ENCODE measurements at regions not wholly inside any gene's neighbourhood (a gene's known extent, or its start where the extent isn't known, plus 50 kb on each side); places are given as distances from the start of the nearest gene placed in this dataset.
"Not testable (repeated sequence)": the region's sequence is repeated elsewhere in the genome, so short reads cannot be mapped to it uniquely, and the experiment has no call there.

DNA sequence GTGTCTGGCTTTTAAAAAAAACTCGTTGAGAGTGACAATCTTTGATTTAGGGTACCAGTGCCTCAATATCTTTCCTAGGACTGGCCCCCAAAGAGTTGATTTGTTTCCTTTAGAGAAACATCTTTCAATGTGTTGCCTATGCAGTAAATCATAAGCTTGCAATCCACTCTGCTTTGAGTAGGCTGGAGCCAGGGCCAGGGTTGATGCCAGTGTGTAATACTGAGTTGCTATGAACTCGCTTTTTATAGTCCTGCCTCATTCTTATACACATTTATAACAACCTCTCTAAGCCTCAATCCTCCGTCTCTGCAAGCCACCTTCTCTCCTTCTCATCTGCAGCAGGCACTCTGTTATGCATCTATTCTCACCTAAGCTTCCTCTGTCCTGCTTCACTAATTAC lies 674.9 kb upstream of the POM121L12 start:
- ATAC-seq (ENCODE audit: insufficient number of reproducible peaks, low FRiP score, low read depth) (no peak), DNase-seq (ENCODE audit: low spot score) (no peak)
- H3K27me3 ChIP-seq (replicated peaks; ENCODE audit: insufficient read depth): no peaks in the 10 kb centered on the region
- TF ChIP-seq, protein P1, sequence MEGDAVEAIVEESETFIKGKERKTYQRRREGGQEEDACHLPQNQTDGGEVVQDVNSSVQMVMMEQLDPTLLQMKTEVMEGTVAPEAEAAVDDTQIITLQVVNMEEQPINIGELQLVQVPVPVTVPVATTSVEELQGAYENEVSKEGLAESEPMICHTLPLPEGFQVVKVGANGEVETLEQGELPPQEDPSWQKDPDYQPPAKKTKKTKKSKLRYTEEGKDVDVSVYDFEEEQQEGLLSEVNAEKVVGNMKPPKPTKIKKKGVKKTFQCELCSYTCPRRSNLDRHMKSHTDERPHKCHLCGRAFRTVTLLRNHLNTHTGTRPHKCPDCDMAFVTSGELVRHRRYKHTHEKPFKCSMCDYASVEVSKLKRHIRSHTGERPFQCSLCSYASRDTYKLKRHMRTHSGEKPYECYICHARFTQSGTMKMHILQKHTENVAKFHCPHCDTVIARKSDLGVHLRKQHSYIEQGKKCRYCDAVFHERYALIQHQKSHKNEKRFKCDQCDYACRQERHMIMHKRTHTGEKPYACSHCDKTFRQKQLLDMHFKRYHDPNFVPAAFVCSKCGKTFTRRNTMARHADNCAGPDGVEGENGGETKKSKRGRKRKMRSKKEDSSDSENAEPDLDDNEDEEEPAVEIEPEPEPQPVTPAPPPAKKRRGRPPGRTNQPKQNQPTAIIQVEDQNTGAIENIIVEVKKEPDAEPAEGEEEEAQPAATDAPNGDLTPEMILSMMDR (IDR thresholded peaks at IDR 0.05): no peak
- H3K36me3 ChIP-seq: no peaks in the 10 kb centered on the region
- peaks cover 0 to 11% of the 10 kb centered on the region in 2 donors for H3K4me1 ChIP-seq (ENCODE audit: control insufficient read depth in 1 of 2, low read depth in 2 of 2)
- H3K9me3 ChIP-seq: no peaks in the 10 kb centered on the region
- H3K4me3 ChIP-seq: no peak overlapping the region
- no peak overlapping the region for H3K27ac ChIP-seq

DNA sequence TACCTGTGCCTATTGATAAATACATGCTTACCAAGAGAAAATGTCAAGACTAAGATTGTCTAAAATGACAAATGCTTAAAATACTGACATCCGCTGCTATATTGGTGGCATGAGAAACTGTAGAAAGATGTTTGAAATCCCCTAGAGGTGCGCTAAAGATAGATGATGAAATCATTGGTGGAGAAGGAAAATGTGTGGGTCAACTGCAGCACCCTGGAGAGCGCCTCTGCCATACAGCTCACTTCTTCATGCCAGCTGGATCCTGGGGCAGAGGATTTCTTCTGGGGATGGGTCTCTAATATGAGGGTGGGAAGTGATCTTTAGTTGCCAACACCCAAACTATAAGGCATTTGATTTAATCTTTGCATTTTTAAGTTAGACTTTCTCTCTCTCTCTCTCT lies 680.4 kb upstream of the POM121L12 start:
- peaks cover 0 to 11% of the 10 kb centered on the region in 2 donors for H3K4me1 ChIP-seq (ENCODE audit: control insufficient read depth in 1 of 2, low read depth in 2 of 2)
- DNase-seq (ENCODE audit: low spot score) (no peak), ATAC-seq (ENCODE audit: insufficient number of reproducible peaks, low FRiP score, low read depth) (no peak)
- no peaks in the 10 kb centered on the region for H3K9me3 ChIP-seq
- TF ChIP-seq, protein P1 (IDR thresholded peaks at IDR 0.05): no peak
- H3K27ac ChIP-seq: no peak overlapping the region
- H3K36me3 ChIP-seq: no peaks in the 10 kb centered on the region
- no peak overlapping the region for H3K4me3 ChIP-seq
- H3K27me3 ChIP-seq (replicated peaks; ENCODE audit: insufficient read depth): no peaks in the 10 kb centered on the region

DNA sequence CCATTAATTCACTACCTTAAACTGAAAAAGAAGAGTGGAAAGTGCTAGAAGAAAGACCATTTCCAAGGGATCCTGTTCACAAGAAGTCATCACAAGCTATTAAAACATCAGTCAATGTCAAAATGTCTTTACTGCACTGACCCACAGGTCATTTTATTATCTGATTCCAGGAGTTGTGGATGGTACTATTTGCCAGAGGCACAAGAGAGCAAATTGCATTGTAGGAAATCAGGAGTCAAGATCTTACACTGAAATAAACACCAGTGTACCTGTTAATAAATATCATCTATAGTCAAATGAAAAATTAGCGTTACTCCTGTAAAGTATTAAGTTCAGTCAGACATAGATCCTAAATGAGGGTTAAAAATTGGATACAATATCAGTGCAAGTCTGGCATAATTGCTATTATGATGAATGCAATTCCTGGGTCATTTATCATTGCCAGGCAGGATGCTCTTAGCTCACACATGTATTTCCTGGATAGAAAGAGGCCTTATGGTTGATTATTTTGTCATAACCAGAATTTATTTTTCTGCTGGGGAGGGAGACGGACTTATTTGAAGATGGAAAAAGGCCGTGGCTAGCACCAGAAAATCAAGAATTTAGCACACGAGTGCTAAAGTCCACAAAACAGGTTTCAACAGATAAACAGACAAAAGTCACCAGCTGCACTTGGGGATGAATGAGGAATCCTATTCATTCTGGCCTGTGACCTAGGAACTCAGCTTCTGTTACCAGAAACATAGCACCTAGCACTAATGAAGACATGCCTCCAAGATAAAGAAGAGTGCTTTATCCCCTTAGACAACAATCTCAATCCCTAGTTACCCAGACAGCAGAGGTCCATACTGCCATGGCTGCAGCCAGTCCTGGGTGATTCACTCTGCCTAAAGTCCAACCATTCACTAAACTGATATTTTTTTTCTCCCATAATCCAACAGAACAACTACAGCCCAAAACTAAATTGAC lies 683.1 kb upstream of the POM121L12 start:
- DNase-seq (ENCODE audit: low spot score): no peak
- Histone ChIP-seq H3K9me3 (no peaks in the 10 kb centered on the region), H3K4me3 (no peak overlapping the region), H3K36me3 (no peaks in the 10 kb centered on the region), H3K27me3 (replicated peaks; ENCODE audit: insufficient read depth) (no peaks in the 10 kb centered on the region), H3K27ac (no peak overlapping the region), H3K4me1 (ENCODE audit: control insufficient read depth in 1 of 2, low read depth in 2 of 2) (peaks cover 0 to 10% of the 10 kb centered on the region in 2 donors)
- TF ChIP-seq, protein P1 (IDR thresholded peaks at IDR 0.05): no peak
- ATAC-seq (ENCODE audit: insufficient number of reproducible peaks, low FRiP score, low read depth): no peak

DNA sequence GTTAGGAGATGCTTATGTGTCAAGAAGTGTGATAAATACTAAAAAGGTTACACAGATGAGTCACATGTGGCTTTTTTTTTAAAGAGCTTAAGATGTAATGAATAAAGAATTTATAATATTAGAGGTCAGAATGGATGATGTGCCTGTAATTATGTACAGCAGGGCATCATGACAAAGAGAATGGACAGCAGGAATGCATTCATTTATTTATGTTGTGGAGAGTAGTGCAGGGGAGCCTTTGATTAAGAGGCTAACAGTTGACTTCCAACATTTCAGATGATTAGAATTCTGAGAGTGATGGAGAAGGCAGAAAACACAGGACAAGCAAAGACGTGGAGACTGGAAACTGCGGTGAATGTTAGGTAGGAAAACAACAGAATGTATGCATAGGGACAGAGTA lies 691.4 kb upstream of the POM121L12 start:
- TF ChIP-seq, protein P1 (IDR thresholded peaks at IDR 0.05): no peak

DNA sequence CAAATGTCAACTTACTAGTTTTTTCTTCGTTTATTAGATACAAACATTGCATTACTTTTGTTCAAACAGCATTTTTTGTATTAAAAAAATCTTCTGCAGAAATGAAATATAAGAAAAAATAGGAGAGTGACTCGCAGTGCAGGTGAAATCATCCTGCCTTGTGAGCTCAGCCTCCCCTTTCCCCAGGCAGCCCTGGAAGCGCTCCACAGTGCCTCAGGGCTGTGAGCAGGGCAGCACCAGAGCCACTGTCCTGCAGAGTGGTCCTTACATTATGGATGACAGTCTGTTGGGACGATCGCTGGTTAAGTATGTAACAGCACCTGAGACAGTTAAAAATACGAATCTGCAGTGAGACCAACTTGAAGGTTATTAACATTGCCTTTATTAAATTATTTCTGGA lies 695.4 kb upstream of the POM121L12 start:
- no peak overlapping the region for H3K4me3 ChIP-seq
- no peak overlapping the region for H3K27ac ChIP-seq
- ATAC-seq (ENCODE audit: insufficient number of reproducible peaks, low FRiP score, low read depth) (no peak), DNase-seq (ENCODE audit: low spot score) (no peak)
- no peaks in the 10 kb centered on the region for H3K9me3 ChIP-seq
- no peaks in the 10 kb centered on the region for H3K27me3 ChIP-seq (replicated peaks; ENCODE audit: insufficient read depth)
- no peaks in the 10 kb centered on the region for H3K4me1 ChIP-seq (ENCODE audit: control insufficient read depth in 1 of 2, low read depth in 2 of 2)
- TF ChIP-seq, protein P1 (IDR thresholded peaks at IDR 0.05): no peak
- H3K36me3 ChIP-seq: no peaks in the 10 kb centered on the region

More for the DNA sequence above, 691.4 kb upstream of the POM121L12 start:
- H3K4me3 ChIP-seq: no peak overlapping the region
- no peaks in the 10 kb centered on the region for H3K36me3 ChIP-seq
- H3K27me3 ChIP-seq (replicated peaks; ENCODE audit: insufficient read depth): no peaks in the 10 kb centered on the region
- no peaks in the 10 kb centered on the region for H3K9me3 ChIP-seq
- DNase-seq (ENCODE audit: low spot score) (no peak), ATAC-seq (ENCODE audit: insufficient number of reproducible peaks, low FRiP score, low read depth) (no peak)
- H3K27ac ChIP-seq: no peak overlapping the region
- no peaks in the 10 kb centered on the region for H3K4me1 ChIP-seq (ENCODE audit: control insufficient read depth in 1 of 2, low read depth in 2 of 2)

DNA sequence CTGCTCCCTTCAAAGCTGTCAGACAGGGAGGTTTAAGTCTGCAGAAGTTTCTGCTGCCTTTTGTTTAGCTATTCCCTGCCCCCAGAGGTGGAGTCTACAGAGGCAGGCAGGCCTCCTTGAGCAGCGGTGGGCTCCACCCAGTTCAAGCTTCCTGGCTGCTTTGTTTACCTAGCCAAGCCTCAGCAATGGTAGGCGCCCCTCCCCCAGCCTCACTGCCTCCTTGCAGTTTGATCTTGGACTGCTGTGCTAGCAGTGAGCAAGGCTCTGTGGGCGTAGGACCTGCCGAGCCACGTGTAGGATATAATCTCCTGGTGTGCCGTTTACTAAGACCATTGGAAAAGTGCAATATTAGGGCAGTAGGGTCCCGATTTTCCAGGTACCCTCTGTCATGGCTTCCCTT lies 707.1 kb upstream of the POM121L12 start:
- H3K27ac ChIP-seq; H3K4me1 ChIP-seq (ENCODE audit: control insufficient read depth in 1 of 2, low read depth in 2 of 2); H3K27me3 ChIP-seq (replicated peaks; ENCODE audit: insufficient read depth); DNase-seq (ENCODE audit: low spot score); H3K36me3 ChIP-seq; H3K9me3 ChIP-seq; ATAC-seq (ENCODE audit: insufficient number of reproducible peaks, low FRiP score, low read depth); H3K4me3 ChIP-seq: not testable (repeated sequence)
